Activated naive CD4-positive, alpha-beta T cell treated with anti-CD3 and anti-CD28 coated beads for 36 hours (primary cell): ENCODE measurements at regions not wholly inside any gene's neighbourhood (a gene's known extent, or its start where the extent isn't known, plus 50 kb on each side); places are given as distances from the start of the nearest gene placed in this dataset.
"Not testable (repeated sequence)": the region's sequence is repeated elsewhere in the genome, so short reads cannot be mapped to it uniquely, and the experiment has no call there.

Source experiments
- CTCF ChIA-PET: fragments of 350-600 bp; sonication (Branson Sonifier 250); formaldehyde crosslinking; loops from one replicate; lab custom pipeline; 2021; ENCODE audit warnings: antibody characterized with exemption; lab: Charles Lee
- DNase-seq: peaks from one replicate; pipeline ENCODE4 v3.0.0-alpha.2; 2020
- H3K27ac Mint-ChIP-seq: one replicate; pipeline ENCODE4 v1.8.0; 2021; ENCODE audit warnings: mild to moderate bottlenecking, mixed read lengths
- H3K27me3 Mint-ChIP-seq: one replicate; pipeline ENCODE4 v1.8.0; 2021; ENCODE audit warnings: low read depth, mixed read lengths
- H3K36me3 Mint-ChIP-seq: one replicate; pipeline ENCODE4 v1.8.0; 2021; ENCODE audit warnings: low read depth, mixed read lengths
- H3K4me1 Mint-ChIP-seq: one replicate; pipeline ENCODE4 v1.8.0; 2021; ENCODE audit warnings: low read depth, mixed read lengths
- H3K4me3 Mint-ChIP-seq: one replicate; pipeline ENCODE4 v1.8.0; 2021; ENCODE audit warnings: mild to moderate bottlenecking, moderate library complexity, mixed read lengths
- H3K9me3 Mint-ChIP-seq: one replicate; pipeline ENCODE4 v1.8.0; 2021; ENCODE audit warnings: mixed read lengths
- intact Hi-C: fragments of 100-400 bp; cut with micrococcal nuclease; formaldehyde crosslinking; loops from one replicate; pipeline ENCODE4 v1.15.1; 2023

DNA sequence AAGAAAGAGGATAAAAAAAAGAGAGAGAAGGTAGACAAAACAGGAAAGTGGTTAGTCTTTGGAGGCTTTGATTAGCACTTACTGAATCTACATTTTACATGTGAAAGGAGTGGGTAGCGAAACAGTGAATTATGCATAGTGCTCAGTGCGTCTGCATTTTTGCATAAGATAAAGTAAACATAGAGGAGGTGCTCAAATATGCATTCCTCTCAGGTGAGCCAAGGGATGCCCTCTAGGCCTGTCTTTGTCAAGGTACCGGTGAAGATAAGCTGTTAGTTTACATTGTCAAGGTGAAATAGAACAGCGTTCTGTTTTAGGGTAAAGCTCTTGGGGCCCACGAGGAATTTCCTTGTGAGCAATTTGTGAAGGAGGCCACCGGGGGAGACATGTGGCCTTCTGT is 260.6 kb downstream of the TRIML1 start:
- no peaks in the 10 kb centered on the region for H3K27me3 Mint-ChIP-seq

DNA sequence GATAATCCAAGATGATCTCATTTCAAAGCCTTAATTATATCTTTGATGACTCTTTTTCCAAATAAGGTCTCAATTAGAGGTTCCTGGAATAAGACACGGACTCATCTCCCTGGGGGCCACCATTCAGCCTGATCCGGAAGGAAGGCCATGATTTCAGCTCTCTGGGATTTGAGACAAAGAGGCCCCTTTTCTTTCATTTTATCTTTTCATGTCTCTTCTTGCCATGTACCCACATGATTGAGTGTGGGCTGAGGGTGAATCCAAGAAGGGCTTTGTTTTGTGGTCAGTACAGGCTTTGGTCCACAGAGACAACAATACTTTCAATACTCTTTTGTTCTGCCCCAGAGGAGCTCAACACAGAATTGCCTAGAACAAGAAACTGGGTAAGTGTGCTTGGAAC is 261.2 kb downstream of the TRIML1 start:
- H3K4me1 Mint-ChIP-seq, result no peaks in the 10 kb centered on the region
- H3K9me3 Mint-ChIP-seq, result peaks cover 3% of the 10 kb centered on the region
- H3K4me3 Mint-ChIP-seq, result no peak overlapping the region
- no peak overlapping the region for H3K27ac Mint-ChIP-seq
- CTCF ChIA-PET, result no interaction called here
- H3K27me3 Mint-ChIP-seq, result no peaks in the 10 kb centered on the region
- intact Hi-C loops, result no loop called here
- H3K36me3 Mint-ChIP-seq, result no peaks in the 10 kb centered on the region
- no peak for DNase-seq

More for the DNA sequence above, 260.6 kb downstream of the TRIML1 start:
- no peak overlapping the region for H3K4me3 Mint-ChIP-seq
- H3K4me1 Mint-ChIP-seq, result no peaks in the 10 kb centered on the region
- DNase-seq, result no peak
- H3K27ac Mint-ChIP-seq, result no peak overlapping the region
- intact Hi-C loops, result no loop called here
- H3K9me3 Mint-ChIP-seq, result peaks cover 3% of the 10 kb centered on the region
- CTCF ChIA-PET, result no interaction called here
- no peaks in the 10 kb centered on the region for H3K36me3 Mint-ChIP-seq

DNA sequence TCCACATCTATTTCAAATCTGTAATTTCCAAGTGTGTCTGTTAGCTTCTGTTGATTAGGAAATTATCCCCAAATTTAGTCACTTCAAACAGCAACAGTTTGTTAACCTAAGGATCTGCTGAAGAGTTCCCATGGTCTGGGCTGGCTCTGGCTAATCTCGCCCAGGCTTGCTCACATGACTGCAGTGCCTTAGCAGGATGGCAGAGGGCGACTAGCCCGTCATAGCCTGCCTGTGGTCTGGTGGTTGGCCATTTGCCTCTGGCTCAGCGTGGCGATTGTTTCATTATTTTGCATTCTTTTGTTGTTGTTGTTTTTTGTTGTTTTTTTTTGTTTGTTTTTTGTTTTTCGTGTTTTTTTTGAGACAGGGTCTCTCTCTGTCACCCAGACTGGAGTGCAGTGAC is 264.0 kb downstream of the TRIML1 start:
- Mint-ChIP-seq H3K4me3 (no peak overlapping the region), H3K9me3 (peaks cover 3% of the 10 kb centered on the region), H3K4me1 (no peaks in the 10 kb centered on the region), H3K27ac (no peak overlapping the region), H3K36me3 (no peaks in the 10 kb centered on the region), H3K27me3 (no peaks in the 10 kb centered on the region)
- no peak for DNase-seq
- intact Hi-C loops, result no loop called here
- CTCF ChIA-PET, result no interaction called here

DNA sequence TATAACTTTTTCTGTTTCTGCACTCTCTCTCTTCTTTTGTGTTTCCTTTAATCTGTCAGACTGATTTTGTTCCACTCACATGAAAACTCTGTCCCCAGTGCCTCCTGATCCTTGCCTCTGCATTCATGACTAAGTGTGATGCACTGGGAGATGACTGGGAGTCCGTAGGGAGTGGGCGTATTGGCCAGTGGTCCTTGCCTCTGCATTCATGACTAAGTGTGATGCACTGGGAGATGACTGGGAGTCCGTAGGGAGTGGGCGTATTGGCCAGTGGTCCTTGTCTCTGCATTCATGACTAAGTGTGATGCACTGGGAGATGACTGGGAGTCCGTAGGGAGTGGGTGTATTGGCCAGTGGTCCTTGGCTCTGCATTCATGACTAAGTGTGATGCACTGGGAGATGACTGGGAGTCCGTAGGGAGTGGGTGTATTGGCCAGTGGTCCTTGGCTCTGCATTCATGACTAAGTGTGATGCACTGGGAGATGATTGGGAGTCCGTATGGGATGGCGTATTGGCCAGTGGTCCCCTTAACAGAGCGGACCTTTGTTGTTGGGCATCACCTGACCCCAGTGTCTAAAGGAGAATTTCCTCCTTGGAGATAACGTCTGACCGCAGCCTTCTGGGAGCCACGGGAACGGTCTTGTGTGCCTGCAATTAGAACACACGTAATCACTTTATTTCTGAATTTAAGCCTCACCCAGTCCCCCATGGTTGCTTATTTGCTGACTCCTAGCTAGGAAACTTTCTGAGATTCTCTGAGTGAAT is 266.0 kb downstream of the TRIML1 start:
- H3K27ac Mint-ChIP-seq, intact Hi-C loops, H3K27me3 Mint-ChIP-seq, DNase-seq, H3K36me3 Mint-ChIP-seq, H3K9me3 Mint-ChIP-seq, H3K4me3 Mint-ChIP-seq, CTCF ChIA-PET, H3K4me1 Mint-ChIP-seq: not testable (repeated sequence)

DNA sequence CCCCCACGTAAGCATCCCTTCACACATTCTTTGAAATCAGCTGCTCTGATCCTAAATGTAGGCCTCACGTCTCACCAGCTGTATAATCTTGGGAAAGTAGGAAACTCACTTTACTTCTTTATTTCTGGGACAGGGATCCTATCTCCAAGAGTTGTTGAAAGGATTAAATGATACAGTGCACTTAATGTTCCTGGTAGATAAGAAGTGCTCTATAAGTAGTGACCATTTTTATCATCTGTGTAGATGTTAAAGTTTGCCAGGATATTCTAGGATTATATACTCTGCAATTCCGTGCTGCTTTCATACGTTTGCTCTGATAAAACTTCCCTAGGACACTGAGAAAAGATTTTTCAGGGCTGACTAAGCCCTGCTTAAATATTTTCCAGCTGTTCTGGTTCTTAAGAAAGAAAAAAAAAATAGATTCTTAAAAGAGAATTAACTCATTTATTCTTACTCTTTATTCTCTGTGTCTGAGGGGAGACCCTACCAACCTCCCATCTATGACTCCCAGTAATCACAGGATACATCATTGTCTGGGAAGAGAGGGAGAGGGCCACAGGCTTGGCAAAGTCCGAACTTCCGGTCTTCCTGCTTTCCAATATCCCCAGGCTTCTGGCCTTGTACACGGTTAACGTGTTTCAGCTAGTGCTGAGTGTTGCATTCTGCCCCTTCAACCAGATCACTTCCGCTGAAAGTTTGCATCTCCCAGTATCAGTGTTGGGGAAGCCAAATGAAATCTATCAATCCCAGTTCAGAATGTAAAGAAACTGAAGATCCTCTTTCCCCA is 269.2 kb downstream of the TRIML1 start:
- Mint-ChIP-seq H3K27ac (no peak overlapping the region), H3K9me3 (peaks cover 1% of the 10 kb centered on the region), H3K36me3 (no peaks in the 10 kb centered on the region), H3K4me3 (no peak overlapping the region), H3K27me3 (no peaks in the 10 kb centered on the region), H3K4me1 (no peaks in the 10 kb centered on the region)
- intact Hi-C loops, result no loop called here
- no peak for DNase-seq
- CTCF ChIA-PET, result no interaction called here

DNA sequence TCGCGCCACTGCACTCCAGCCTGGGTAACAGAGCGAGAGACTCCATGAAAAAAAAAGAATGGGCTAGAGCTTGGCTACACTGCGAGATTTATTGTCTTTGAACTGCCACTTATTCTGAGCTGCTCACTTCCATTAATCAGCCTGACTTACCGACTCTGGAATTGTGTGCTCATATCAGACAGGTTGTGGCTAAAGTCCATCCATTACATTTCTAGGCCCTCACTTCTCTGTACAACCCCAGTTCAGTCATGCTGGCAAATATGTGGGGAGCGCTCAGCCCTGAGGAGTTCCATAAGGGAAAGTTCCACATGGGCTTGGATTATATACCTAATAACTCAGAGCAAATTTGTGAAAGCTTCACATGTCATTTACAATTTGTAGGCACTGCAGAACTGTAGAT is 270.6 kb downstream of the TRIML1 start:
- no peak overlapping the region for H3K4me3 Mint-ChIP-seq
- peaks cover 2% of the 10 kb centered on the region for H3K9me3 Mint-ChIP-seq
- no peaks in the 10 kb centered on the region for H3K4me1 Mint-ChIP-seq
- no peak for DNase-seq
- H3K27ac Mint-ChIP-seq, result no peak overlapping the region
- CTCF ChIA-PET, result no interaction called here
- no peaks in the 10 kb centered on the region for H3K36me3 Mint-ChIP-seq
- intact Hi-C loops, result no loop called here
- H3K27me3 Mint-ChIP-seq, result no peaks in the 10 kb centered on the region

DNA sequence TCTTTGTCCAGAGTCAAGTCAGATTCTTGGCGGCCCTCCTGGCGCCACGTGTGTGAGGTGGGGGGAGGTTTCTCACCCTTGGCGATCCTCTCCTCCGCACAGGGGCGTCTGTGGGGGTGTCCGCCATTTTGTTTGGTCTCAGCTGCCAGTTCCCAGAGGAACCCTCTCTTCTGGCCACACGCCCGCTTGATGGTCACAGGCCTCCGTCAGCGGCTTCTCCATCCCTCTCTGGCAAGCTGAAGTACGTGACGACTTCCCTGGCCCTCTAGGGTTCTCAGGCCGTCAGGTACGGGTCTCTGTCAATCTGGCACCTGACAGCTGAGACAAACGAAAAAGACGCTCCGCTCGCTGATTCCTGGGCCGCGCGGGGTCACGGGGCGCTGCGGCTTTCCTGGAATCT is 272.6 kb downstream of the TRIML1 start:
- Mint-ChIP-seq H3K36me3 (no peaks in the 10 kb centered on the region), H3K27me3 (no peaks in the 10 kb centered on the region), H3K4me3 (no peak overlapping the region), H3K9me3 (peaks cover 2% of the 10 kb centered on the region), H3K4me1 (no peaks in the 10 kb centered on the region), H3K27ac (no peak overlapping the region)
- DNase-seq, result no peak
- CTCF ChIA-PET, result no interaction called here
- intact Hi-C loops, result no loop called here

DNA sequence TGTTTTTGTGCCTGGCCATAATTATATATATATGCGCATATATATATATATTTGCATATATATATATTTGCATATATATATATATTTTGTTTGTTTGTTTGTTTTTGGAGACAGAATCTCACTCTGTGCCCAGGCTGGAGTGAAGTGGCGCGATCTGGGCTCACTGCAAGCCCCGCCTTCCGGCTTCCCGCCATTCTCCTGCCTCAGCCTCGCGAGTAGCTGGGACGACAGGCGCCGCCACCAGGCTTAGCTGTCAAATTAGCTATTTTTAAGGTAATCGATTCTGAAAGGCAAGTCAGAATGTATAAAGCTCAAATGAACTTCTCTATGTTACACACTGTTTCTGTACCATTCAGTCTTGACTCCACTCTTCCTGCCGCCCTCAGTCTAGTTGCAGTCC is 273.3 kb downstream of the TRIML1 start:
- Mint-ChIP-seq H3K9me3 (peaks cover 2% of the 10 kb centered on the region), H3K36me3 (no peaks in the 10 kb centered on the region), H3K27ac (no peak overlapping the region), H3K4me3 (no peak overlapping the region), H3K4me1 (no peaks in the 10 kb centered on the region), H3K27me3 (no peaks in the 10 kb centered on the region)
- CTCF ChIA-PET, result no interaction called here
- no peak for DNase-seq
- intact Hi-C loops, result no loop called here

DNA sequence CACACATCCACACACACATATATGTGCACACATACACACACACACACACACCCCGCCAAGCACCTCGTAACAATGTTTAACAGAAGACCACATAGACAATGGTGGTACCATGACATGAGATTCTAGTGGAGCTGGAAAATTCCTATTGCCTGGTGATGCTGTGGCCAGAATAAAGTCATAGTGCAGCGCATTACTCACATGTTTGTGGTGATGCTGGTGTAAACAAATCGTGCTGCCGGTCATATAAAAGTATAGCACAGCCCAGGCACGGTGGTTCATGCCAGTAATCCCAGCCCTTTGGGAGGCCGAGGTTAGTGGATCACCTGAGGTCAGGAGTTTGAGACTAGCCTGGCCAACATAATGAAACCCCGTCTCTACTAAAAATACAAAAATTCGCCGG is 275.2 kb downstream of the TRIML1 start:
- peaks cover 2% of the 10 kb centered on the region for H3K9me3 Mint-ChIP-seq
- no peak overlapping the region for H3K27ac Mint-ChIP-seq
- intact Hi-C loops, result no loop called here
- CTCF ChIA-PET, result no interaction called here
- no peak overlapping the region for H3K4me3 Mint-ChIP-seq
- H3K27me3 Mint-ChIP-seq, result no peaks in the 10 kb centered on the region
- no peak for DNase-seq
- no peaks in the 10 kb centered on the region for H3K36me3 Mint-ChIP-seq
- no peaks in the 10 kb centered on the region for H3K4me1 Mint-ChIP-seq

DNA sequence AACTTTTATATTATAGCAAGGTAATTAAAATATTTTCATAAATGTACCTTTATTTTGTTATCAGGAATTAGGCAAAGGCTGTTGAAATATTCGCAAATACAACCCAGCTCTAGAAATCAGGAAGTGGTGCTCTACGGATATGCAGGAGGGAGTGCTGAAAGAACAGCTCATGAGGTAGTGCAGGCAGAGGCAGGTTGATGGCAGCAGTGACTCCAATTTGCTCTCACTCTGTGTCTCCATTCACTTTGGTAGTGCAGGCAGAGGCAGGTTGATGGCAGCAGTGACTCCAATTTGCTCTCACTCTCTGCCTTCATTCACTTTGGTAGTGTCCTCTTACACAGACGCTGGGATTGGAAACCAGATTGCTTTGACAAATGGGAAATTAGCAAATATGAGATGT is 277.9 kb downstream of the TRIML1 start:
- no peaks in the 10 kb centered on the region for H3K36me3 Mint-ChIP-seq
- H3K4me3 Mint-ChIP-seq, result no peak overlapping the region
- H3K27ac Mint-ChIP-seq, result no peak overlapping the region
- H3K4me1 Mint-ChIP-seq, result no peaks in the 10 kb centered on the region
- no peaks in the 10 kb centered on the region for H3K27me3 Mint-ChIP-seq
- DNase-seq, result no peak
- CTCF ChIA-PET, result interaction anchor here (0.9 to 1.2 kb wide), 2 partner anchors 9 to 18 kb away, joined by 3 read pairs; no protein-coding TSS in a partner anchor
- peaks cover 2% of the 10 kb centered on the region for H3K9me3 Mint-ChIP-seq
- intact Hi-C loops, result no loop called here

DNA sequence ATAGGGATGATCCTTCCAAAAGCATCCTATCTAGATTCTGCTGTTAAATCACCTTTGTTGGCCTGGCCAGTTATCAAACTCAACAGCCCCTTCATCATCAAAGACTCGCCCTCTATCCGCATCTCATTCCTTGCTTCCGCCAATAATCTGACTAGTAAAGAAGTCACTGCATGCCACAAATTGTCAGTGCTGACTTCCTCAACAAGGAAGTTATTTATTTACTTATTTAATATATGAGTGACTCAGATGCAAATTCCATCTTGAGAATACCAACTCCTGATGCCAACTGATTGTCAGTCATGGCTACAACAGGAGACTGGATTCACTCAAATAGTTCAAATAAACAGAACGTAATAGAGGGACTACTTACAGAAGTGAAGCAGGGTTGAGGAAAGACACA is 283.8 kb downstream of the TRIML1 start:
- Mint-ChIP-seq H3K27ac (no peak overlapping the region), H3K4me1 (no peaks in the 10 kb centered on the region), H3K36me3 (no peaks in the 10 kb centered on the region), H3K9me3 (peaks cover 4% of the 10 kb centered on the region), H3K4me3 (no peak overlapping the region), H3K27me3 (no peaks in the 10 kb centered on the region)
- CTCF ChIA-PET, result interaction anchor here (0.7 kb wide), 1 partner anchor 492 kb away, joined by 4 read pairs; no protein-coding TSS in a partner anchor
- no peak for DNase-seq
- intact Hi-C loops, result no loop called here

DNA sequence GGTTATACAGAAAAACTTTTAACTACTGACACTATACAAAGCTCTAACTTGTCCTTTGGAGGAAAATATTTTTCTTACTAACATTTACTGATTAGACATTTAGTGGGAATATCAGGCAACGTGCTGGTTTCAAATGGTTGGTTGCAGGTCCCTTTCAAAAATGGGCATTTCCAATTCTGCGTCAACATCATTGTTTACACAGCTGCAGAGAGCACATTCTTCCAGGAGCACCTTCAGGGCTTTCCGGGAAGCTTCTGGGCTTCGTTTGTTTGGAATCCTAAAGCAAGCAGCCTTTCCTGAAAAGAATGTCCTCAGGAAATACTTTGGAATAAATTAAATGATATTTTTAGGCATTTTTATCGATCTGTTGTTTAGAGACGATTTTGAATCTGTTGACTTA is 289.7 kb downstream of the TRIML1 start:
- CTCF ChIA-PET, result interaction anchor here (0.6 kb wide), 1 partner anchor 1229 kb away, joined by 3 read pairs; no protein-coding TSS in a partner anchor
- Mint-ChIP-seq H3K27me3 (no peaks in the 10 kb centered on the region), H3K4me3 (no peak overlapping the region), H3K36me3 (no peaks in the 10 kb centered on the region), H3K27ac (no peak overlapping the region), H3K9me3 (peaks cover 10% of the 10 kb centered on the region), H3K4me1 (no peaks in the 10 kb centered on the region)
- no peak for DNase-seq
- intact Hi-C loops, result no loop called here

DNA sequence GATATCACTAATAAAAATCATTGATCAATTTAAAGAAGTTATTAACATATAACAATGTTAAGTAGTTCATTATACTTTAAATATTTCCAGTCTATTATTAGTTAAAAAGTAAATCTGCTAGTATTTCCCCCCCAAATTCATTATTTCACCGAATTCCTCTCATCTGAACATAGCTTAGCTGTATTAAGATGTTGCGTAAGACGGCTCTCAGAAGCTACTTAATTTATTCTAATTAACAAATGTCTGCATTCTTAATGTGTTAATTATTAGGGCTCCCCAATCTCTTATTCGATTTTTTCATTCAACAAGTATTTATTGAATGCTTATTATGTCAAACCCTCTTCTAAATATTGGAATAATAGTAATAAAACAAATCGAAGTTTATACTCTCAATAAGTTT is 290.7 kb downstream of the TRIML1 start:
- no peaks in the 10 kb centered on the region for H3K36me3 Mint-ChIP-seq

More for the DNA sequence above, 290.7 kb downstream of the TRIML1 start:
- no peak for DNase-seq
- CTCF ChIA-PET, result no interaction called here
- Mint-ChIP-seq H3K4me3 (no peak overlapping the region), H3K27me3 (no peaks in the 10 kb centered on the region), H3K4me1 (no peaks in the 10 kb centered on the region), H3K9me3 (peaks cover 14% of the 10 kb centered on the region), H3K27ac (no peak overlapping the region)
- intact Hi-C loops, result no loop called here
